ENCODE measurements at regions not wholly inside any gene's neighbourhood (a gene's known extent, or its start where the extent isn't known, plus 50 kb on each side); places are given as distances from the start of the nearest gene placed in this dataset.
"Not testable (repeated sequence)": the region's sequence is repeated elsewhere in the genome, so short reads cannot be mapped to it uniquely, and the experiment has no call there.

GRCh38 chr7:27032839-27033238 is 63.0 kb downstream of the HOXA1 start:
- DNase-seq (ENCODE audit: low read depth) = no peak
- TF ChIP-seq, protein P1, sequence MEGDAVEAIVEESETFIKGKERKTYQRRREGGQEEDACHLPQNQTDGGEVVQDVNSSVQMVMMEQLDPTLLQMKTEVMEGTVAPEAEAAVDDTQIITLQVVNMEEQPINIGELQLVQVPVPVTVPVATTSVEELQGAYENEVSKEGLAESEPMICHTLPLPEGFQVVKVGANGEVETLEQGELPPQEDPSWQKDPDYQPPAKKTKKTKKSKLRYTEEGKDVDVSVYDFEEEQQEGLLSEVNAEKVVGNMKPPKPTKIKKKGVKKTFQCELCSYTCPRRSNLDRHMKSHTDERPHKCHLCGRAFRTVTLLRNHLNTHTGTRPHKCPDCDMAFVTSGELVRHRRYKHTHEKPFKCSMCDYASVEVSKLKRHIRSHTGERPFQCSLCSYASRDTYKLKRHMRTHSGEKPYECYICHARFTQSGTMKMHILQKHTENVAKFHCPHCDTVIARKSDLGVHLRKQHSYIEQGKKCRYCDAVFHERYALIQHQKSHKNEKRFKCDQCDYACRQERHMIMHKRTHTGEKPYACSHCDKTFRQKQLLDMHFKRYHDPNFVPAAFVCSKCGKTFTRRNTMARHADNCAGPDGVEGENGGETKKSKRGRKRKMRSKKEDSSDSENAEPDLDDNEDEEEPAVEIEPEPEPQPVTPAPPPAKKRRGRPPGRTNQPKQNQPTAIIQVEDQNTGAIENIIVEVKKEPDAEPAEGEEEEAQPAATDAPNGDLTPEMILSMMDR (IDR thresholded peaks at IDR 0.05; ENCODE audit: control insufficient read depth, extremely low read depth, insufficient read depth) = no peak
- no peak overlapping the region for H3K4me3 ChIP-seq (ENCODE audit: low read depth, low read length)

DNA sequence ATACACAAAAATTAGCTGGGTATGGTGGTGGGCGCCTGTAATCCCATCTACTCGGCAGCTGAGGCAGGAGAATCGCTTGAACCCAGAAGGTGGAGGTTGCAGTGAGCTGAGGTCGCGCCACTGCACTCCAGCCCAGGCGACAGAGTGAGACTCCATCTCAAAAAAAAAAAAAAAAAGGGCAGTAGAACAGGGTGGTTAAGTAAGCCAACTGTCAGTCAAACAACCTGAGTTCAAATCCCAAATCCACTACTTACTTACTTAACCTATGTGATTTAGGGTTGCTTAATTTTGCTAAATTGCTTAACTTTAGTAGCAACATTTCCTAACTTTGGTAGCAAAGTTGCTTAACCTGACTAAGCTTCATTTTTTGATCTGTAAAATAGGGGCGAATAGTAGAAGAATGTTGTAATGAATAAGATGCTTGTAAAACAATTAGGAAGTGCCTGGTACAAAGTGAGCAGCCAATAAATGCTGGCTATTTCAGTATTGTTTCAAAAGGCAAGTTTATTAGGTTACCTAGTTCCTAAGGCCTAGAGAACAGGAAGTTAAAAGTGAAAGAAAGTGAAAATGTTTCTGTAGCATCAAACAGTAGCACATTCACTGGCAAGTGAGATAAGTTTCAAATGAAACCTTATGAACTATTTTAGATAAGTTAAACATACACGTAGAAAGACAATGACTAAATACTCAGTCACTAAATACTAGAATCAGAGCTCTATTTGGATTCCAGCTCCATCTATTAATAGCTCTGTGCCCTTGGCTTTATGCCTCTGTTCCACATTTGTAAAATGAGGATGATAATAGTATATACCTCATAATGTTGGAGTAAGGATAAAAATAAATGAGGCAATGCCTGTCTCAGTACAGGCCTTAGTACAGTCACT is 64.3 kb downstream of the HOXA1 start:
- H3K4me3 ChIP-seq (ENCODE audit: low read depth, low read length) = no peak overlapping the region
- no peak for DNase-seq (ENCODE audit: low read depth)
- TF ChIP-seq, protein P1 (IDR thresholded peaks at IDR 0.05; ENCODE audit: control insufficient read depth, extremely low read depth, insufficient read depth) = no peak

- H3K4me3 ChIP-seq (ENCODE audit: low read depth, low read length) = no peak overlapping the region
- DNase-seq (ENCODE audit: low read depth) = no peak
- TF ChIP-seq, protein P1 (IDR thresholded peaks at IDR 0.05; ENCODE audit: control insufficient read depth, extremely low read depth, insufficient read depth) = no peak
These were observed 65.3 kb downstream of the HOXA1 start for GRCh38 chr7:27030393-27031050.

DNA sequence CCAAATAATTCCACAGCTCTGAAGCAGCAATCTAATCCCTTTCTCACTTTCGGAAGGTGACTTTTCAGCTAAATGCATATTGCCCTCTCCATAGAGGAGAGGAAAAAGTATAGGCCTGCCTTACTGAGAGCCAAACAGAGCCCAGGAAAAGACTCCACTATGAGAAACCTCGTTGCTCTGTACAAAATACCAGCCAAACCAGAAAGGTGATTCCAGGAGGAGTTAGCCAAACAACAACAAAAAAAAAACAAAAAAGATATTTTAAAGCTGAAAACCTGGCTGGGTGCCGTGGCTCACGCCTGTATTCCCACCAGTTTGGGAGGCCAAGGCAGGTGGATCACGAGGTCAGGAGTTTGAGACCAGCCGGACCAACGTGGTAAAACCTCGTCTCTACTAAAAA is 70.5 kb downstream of the HOXA1 start:
- H3K4me3 ChIP-seq (ENCODE audit: low read depth, low read length) = no peak overlapping the region
- peak; percentile 52 for DNase-seq (ENCODE audit: low read depth)
- TF ChIP-seq, protein P1 (IDR thresholded peaks at IDR 0.05; ENCODE audit: control insufficient read depth, extremely low read depth, insufficient read depth) = no peak

DNA sequence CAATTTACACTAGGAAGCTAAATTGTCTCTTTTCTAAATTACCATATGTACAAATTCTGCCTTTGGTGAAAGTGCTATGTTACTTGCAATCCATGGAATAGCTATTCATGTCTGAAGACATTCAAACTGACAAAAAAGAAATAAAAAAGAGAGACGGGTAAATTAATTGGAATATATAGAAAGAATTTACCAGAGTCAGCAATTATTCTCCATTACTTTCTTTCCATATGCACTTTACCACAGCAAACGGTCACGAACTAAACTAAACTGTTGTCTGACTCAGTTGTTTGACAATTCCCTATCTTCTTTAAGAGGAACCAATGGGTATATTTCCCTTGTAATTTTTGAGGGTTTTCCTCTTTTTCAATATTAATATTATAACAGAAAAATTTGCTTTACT is 85.7 kb downstream of the HOXA1 start:
- TF ChIP-seq, protein P1 (IDR thresholded peaks at IDR 0.05; ENCODE audit: control insufficient read depth, extremely low read depth, insufficient read depth) = no peak
- no peak for DNase-seq (ENCODE audit: low read depth)
- H3K4me3 ChIP-seq (ENCODE audit: low read depth, low read length) = no peak overlapping the region

GRCh38 chr7:27000496-27000895 is 95.3 kb downstream of the HOXA1 start:
- TF ChIP-seq, protein P1 (IDR thresholded peaks at IDR 0.05; ENCODE audit: control insufficient read depth, extremely low read depth, insufficient read depth) = no peak
- DNase-seq (ENCODE audit: low read depth) = no peak
- H3K4me3 ChIP-seq (ENCODE audit: low read depth, low read length) = no peak overlapping the region

DNA sequence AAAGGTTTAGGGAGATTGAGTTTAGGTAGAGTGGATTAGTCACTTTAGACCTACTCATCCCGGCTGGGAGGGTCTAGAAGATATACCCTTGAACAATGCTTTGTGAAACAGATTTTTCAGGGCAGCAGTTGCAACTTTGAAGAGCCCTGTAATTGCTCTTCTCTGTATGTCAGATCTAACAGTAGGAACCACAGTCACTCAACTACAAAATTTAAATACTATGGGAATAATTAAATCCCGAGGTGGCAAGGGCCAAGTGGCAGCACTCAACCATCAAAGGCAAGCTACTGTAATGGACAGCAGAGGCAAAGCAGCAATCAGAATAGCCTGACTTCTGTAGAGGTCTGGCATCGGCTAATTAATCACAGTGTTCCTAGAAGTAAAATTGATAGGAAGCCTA is 97.5 kb downstream of the HOXA1 start:
- DNase-seq (ENCODE audit: low read depth); H3K4me3 ChIP-seq (ENCODE audit: low read depth, low read length): not testable (repeated sequence)
